Left lung (tissue), 4 donors: ENCODE measurements at regions not wholly inside any gene's neighbourhood (a gene's known extent, or its start where the extent isn't known, plus 50 kb on each side); places are given as distances from the start of the nearest gene placed in this dataset.

Experiments
- ATAC-seq: fragments of 200-7000 bp; cut with Tn5 transposase; one replicate; pipeline ENCODE4 v1.9.1; 2020; ENCODE audit warnings: moderate library complexity
- DNase-seq, 4 donors: peaks; one replicate each; pipeline ENCODE4 v3.0.0-alpha.2; 2013 to 2020
- H3K27ac ChIP-seq, 2 donors: fragments of 200-600 bp; sonication (generic) in 1 of 2; one replicate each; pipeline versions ENCODE4 v1.5.0 to v1.8.0; 2020 to 2021
- H3K27me3 ChIP-seq, 2 donors: fragments of 200-600 bp; sonication (generic) in 1 of 2; one replicate each; pipeline versions ENCODE4 v1.5.0 to v1.8.0; 2020 to 2021
- H3K36me3 ChIP-seq, 2 donors: fragments of 200-600 bp; sonication (generic) in 1 of 2; one replicate each; pipeline versions ENCODE4 v1.5.0 to v1.8.0; 2020 to 2021
- H3K4me1 ChIP-seq, 2 donors: fragments of 200-600 bp; one replicate each; pipeline ENCODE4 v1.8.0; 2021
- H3K4me3 ChIP-seq, 2 donors: fragments of 200-600 bp; sonication (generic) in 1 of 2; one replicate each; pipeline versions ENCODE4 v1.5.0 to v1.8.0; 2020 to 2021; ENCODE audit warnings: mild to moderate bottlenecking in 1 of 2
- H3K9me3 ChIP-seq, 2 donors: fragments of 200-600 bp; sonication (generic) in 1 of 2; one replicate each; pipeline versions ENCODE4 v1.5.0 to v1.8.0; 2020 to 2021
- CTCF ChIP-seq, 2 donors: fragments of 200-600 bp; sonication (generic) in 1 of 2; IDR thresholded peaks; one replicate each; pipeline versions ENCODE4 v1.5.0 to v1.8.0; 2021; ENCODE audit warnings: antibody characterized with exemption in 2 of 2
- intact Hi-C, 2 donors: fragments of 100-400 bp; cut with DNase I; formaldehyde crosslinking; loops; one replicate each; pipeline versions ENCODE4 v1.11.2 to v1.14.2; 2022
- donor health status: DM: no; HTN: yes; CAD: no.
- donor health status: DM: no; HTN: no; CAD: no.

GRCh38 chr6:54710456-54710855 is 136.1 kb upstream of the FAM83B start:
- intact Hi-C loops = loop anchor here in 1 of 2 donors (10.0 kb wide), 1 partner anchor 364 kb away; no protein-coding TSS in a partner anchor
- Histone ChIP-seq H3K27me3 (no peaks in the 10 kb centered on the region), H3K36me3 (no peaks in the 10 kb centered on the region), H3K27ac (no peak overlapping the region), H3K4me3 (no peak overlapping the region), H3K9me3 (no peaks in the 10 kb centered on the region), H3K4me1 (no peaks in the 10 kb centered on the region)
- no peak for TF ChIP-seq CTCF (IDR thresholded peaks at IDR 0.05)
- DNase-seq = peak in 1 of 4 donors; percentile 24
- no peak for ATAC-seq

DNA sequence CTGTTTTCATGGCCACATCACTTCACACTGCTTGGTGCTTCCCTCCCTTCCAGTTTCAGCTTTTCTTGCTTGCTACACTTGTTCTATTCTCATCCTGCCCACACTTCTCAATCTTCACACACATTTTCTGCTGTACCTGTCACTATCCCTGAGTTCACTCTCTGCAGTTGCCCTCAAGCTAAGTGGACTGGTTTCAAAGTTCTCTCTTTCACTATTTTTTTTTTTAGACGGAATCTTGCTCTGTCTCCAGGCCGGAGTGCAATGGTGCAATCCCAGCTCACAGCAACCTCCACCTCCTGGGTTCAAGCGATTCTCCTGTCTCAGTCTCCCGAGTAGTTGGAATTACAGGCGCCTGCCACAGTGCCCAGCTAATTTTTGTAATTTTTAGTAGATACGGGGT is 130.6 kb upstream of the FAM83B start:
- Histone ChIP-seq H3K27me3 (no peaks in the 10 kb centered on the region), H3K4me3 (no peak overlapping the region), H3K36me3 (no peaks in the 10 kb centered on the region), H3K4me1 (no peaks in the 10 kb centered on the region), H3K27ac (no peak overlapping the region), H3K9me3 (no peaks in the 10 kb centered on the region)
- TF ChIP-seq CTCF (IDR thresholded peaks at IDR 0.05) = no peak
- ATAC-seq (no peak), DNase-seq (no peak)
- intact Hi-C loops = loop anchor here in 1 of 2 donors (10.0 kb wide), 1 partner anchor 359 kb away; no protein-coding TSS in a partner anchor

DNA sequence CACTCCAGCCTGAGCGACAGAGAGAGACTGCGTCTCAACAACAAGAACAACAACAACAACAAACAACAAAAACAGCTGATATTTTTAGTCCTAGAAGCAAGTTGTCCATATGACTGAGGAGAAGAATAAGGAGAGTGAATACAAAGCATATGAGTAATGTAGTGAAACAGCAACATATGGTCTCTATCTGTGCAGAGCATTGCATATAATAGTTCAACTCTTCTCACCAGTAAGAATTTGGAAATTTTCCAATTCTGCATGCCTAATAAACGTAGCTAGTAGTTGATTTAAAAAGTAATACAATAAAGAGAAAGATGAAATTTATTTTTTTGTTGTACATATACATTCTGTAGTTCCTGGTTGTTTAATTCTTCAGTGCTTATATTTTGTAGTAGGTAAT is 129.7 kb upstream of the FAM83B start:
- intact Hi-C loops = loop anchor here in 1 of 2 donors (10.0 kb wide), 1 partner anchor 358 kb away; no protein-coding TSS in a partner anchor
- no peaks in the 10 kb centered on the region for H3K4me1 ChIP-seq
- H3K27me3 ChIP-seq = no peaks in the 10 kb centered on the region
- ATAC-seq (no peak), DNase-seq (no peak)
- no peak overlapping the region for H3K4me3 ChIP-seq
- no peak overlapping the region for H3K27ac ChIP-seq
- H3K9me3 ChIP-seq = no peaks in the 10 kb centered on the region
- no peak for TF ChIP-seq CTCF (IDR thresholded peaks at IDR 0.05)
- no peaks in the 10 kb centered on the region for H3K36me3 ChIP-seq

- peak; percentile 76 to 82 for TF ChIP-seq CTCF (IDR thresholded peaks at IDR 0.05)
- Histone ChIP-seq H3K36me3 (no peaks in the 10 kb centered on the region), H3K4me3 (no peak overlapping the region), H3K9me3 (no peaks in the 10 kb centered on the region), H3K4me1 (no peaks in the 10 kb centered on the region), H3K27ac (no peak overlapping the region), H3K27me3 (no peaks in the 10 kb centered on the region)
- intact Hi-C loops = loop anchor here in 1 of 2 donors (10.0 kb wide), 1 partner anchor 357 kb away; no protein-coding TSS in a partner anchor
- DNase-seq = peak in 2 of 4 donors; percentile 40 to 46
- ATAC-seq = peak; percentile 89
Observed at GRCh38 chr6:54717849-54718455, 128.6 kb upstream of the FAM83B start.

DNA sequence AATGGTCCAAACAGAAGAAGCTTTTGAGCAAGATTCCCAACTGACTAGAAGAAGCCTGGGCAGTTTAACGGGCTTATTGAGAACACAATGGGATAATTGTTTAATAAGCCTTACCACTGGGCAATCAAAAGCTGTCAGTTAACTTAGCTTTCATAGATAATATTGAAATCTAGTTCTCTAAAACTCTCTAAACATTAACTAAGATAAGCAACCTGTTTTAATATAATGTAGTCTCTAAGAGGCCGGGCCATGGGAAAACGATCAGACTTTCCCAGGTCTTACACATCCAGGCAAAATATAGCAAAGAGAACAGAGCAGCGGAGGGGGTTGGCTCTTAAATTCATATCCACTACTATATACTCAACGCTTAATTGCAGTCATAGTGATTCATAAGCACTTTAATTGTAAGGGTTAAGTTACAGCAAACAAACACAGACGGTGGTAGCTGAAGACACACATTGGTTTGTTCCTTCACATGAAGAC is 128.0 kb upstream of the FAM83B start:
- ATAC-seq = no peak
- no peaks in the 10 kb centered on the region for H3K27me3 ChIP-seq
- H3K27ac ChIP-seq = no peak overlapping the region
- H3K4me3 ChIP-seq = no peak overlapping the region
- intact Hi-C loops = loop anchor here in 1 of 2 donors (10.0 kb wide), 1 partner anchor 356 kb away; no protein-coding TSS in a partner anchor
- H3K36me3 ChIP-seq = no peaks in the 10 kb centered on the region
- TF ChIP-seq CTCF (IDR thresholded peaks at IDR 0.05) = no peak
- H3K9me3 ChIP-seq = no peaks in the 10 kb centered on the region
- no peak for DNase-seq
- no peaks in the 10 kb centered on the region for H3K4me1 ChIP-seq
